Panc1 (cell line): ENCODE measurements at regions not wholly inside any gene's neighbourhood (a gene's known extent, or its start where the extent isn't known, plus 50 kb on each side); places are given as distances from the start of the nearest gene placed in this dataset.

Experiments used
- ATAC-seq: fragments of 200-7000 bp; cut with Tn5 transposase; 2 replicates; pipeline ENCODE4 v1.9.1; 2020; ENCODE audit warnings: mild to moderate bottlenecking, moderate library complexity
- BruUV-seq: library from RNA; stranded (reverse); fragments of 400-500 nt; replicated peaks from 2 replicates; lab custom pipeline; 2021; lab: Mats Ljungman, UMichigan
- CTCF ChIA-PET: fragments of 300-600 bp; sonication (Branson Sonifier 250); formaldehyde crosslinking; loops from one replicate; lab custom pipeline; 2022; ENCODE audit warnings: antibody characterized with exemption; lab: Charles Lee
- POLR2A ChIA-PET: fragments of 300-600 bp; sonication (Branson Sonifier 250); formaldehyde crosslinking; loops from one replicate; lab custom pipeline; 2022; ENCODE audit warnings: antibody characterized with exemption; lab: Charles Lee
- DNase-seq: peaks from one replicate; pipeline ENCODE4 v3.0.0-alpha.2; 2010; ENCODE audit warnings: low read depth, low spot score
- H3K27ac ChIP-seq: 2 replicates; pipeline ENCODE4 v1.5.1; 2011; ENCODE audit warnings: mild to moderate bottlenecking, low read length, inconsistent platforms
- H3K27me3 ChIP-seq: fragments of 200-500 bp; sonication (Bioruptor generic); 2 replicates; pipeline ENCODE4 v1.6.0; 2014; ENCODE audit warnings: low read length, inconsistent platforms; ENCODE audit not compliant: control insufficient read depth, insufficient read depth
- H3K36me3 ChIP-seq: fragments of 200-500 bp; sonication (Bioruptor generic); 2 replicates; pipeline ENCODE4 v1.5.1; 2014; ENCODE audit warnings: inconsistent platforms, mild to moderate bottlenecking, low read length, moderate library complexity; ENCODE audit not compliant: control insufficient read depth, insufficient read depth
- H3K4me1 ChIP-seq: 2 replicates; pipeline ENCODE4 v1.5.1; 2011; ENCODE audit warnings: inconsistent platforms, mild to moderate bottlenecking, low read length, moderate library complexity; ENCODE audit not compliant: control insufficient read depth, insufficient read depth
- H3K4me3 ChIP-seq, 2 experiments: 2 replicates each; pipeline ENCODE4 v1.5.1; 2011 to 2012; ENCODE audit warnings: low read depth in 2 of 2, low read length in 2 of 2, mild to moderate bottlenecking in 2 of 2, inconsistent platforms in 1 of 2, moderate library complexity in 1 of 2
- H3K9me3 ChIP-seq: fragments of 200-500 bp; sonication (Bioruptor generic); 2 replicates; pipeline ENCODE4 v1.5.1; 2014; ENCODE audit warnings: low read depth, mild to moderate bottlenecking, inconsistent platforms, low read length, moderate library complexity; ENCODE audit not compliant: control insufficient read depth, insufficient read depth
- POLR2AphosphoS5 ChIP-seq: IDR thresholded peaks from 2 replicates; pipeline ENCODE4 v1.6.1; 2012; ENCODE audit warnings: mild to moderate bottlenecking, low read depth, low read length, moderate library complexity
- REST ChIP-seq, 2 experiments: IDR thresholded peaks; 2 replicates each; pipeline ENCODE4 v1.6.1; 2011 to 2012; ENCODE audit warnings: low read depth in 2 of 2, control low read depth in 1 of 2, low read length in 1 of 2, mild to moderate bottlenecking in 1 of 2, moderate library complexity in 1 of 2; ENCODE audit not compliant: insufficient read depth in 1 of 2
- SIN3A ChIP-seq: IDR thresholded peaks from 2 replicates; pipeline ENCODE4 v1.6.1; 2012; ENCODE audit warnings: low read depth, mild to moderate bottlenecking, low read length, moderate library complexity, borderline replicate concordance; ENCODE audit not compliant: insufficient read depth
- TCF7L2 ChIP-seq: IDR thresholded peaks from 2 replicates; pipeline ENCODE4 v1.6.1; 2011; ENCODE audit warnings: mild to moderate bottlenecking, low read depth, low read length, inconsistent platforms
- in situ Hi-C: cut with HindIII; loops from 2 replicates; pipeline ENCODE4 v1.10.0; 2016; ENCODE audit warnings: low sequenced_read_pairs, low pct_unique_long_range_greater_than_20kb
- intact Hi-C: fragments of 100-400 bp; cut with micrococcal nuclease; formaldehyde crosslinking; loops from one replicate; pipeline ENCODE4 v1.10.0; 2022; ENCODE audit not compliant: unreplicated experiment
- TF ChIP-seq, protein P1 (sequence below): fragments of 450-650 bp; IDR thresholded peaks from 2 replicates; pipeline ENCODE4 v1.5.1; 2017; ENCODE audit warnings: mild to moderate bottlenecking

- no TSS peak for BruUV-seq
- in situ Hi-C loops (no loop called here), intact Hi-C loops (no loop called here)
- DNase-seq: no peak
- ChIA-PET POLR2A (no interaction called here), CTCF (no interaction called here)
- Histone ChIP-seq H3K27ac (no peak overlapping the region), H3K36me3 (no peaks in the 10 kb centered on the region), H3K9me3 (no peaks in the 10 kb centered on the region), H3K27me3 (no peaks in the 10 kb centered on the region), H3K4me3 (no peak overlapping the region), H3K4me1 (no peaks in the 10 kb centered on the region)
- no peak for ATAC-seq
- TF ChIP-seq TCF7L2 (no peak), SIN3A (no peak), REST (IDR thresholded peaks at IDR 0.05; ENCODE audit: insufficient read depth in 1 of 2, low read depth in 2 of 2, low read length in 1 of 2) (no peak), POLR2AphosphoS5 (no peak)
- TF ChIP-seq, protein P1, sequence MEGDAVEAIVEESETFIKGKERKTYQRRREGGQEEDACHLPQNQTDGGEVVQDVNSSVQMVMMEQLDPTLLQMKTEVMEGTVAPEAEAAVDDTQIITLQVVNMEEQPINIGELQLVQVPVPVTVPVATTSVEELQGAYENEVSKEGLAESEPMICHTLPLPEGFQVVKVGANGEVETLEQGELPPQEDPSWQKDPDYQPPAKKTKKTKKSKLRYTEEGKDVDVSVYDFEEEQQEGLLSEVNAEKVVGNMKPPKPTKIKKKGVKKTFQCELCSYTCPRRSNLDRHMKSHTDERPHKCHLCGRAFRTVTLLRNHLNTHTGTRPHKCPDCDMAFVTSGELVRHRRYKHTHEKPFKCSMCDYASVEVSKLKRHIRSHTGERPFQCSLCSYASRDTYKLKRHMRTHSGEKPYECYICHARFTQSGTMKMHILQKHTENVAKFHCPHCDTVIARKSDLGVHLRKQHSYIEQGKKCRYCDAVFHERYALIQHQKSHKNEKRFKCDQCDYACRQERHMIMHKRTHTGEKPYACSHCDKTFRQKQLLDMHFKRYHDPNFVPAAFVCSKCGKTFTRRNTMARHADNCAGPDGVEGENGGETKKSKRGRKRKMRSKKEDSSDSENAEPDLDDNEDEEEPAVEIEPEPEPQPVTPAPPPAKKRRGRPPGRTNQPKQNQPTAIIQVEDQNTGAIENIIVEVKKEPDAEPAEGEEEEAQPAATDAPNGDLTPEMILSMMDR: no peak
These were observed 1120.8 kb upstream of the TMEFF2 start for GRCh38 chr2:193315428-193316091.

DNA sequence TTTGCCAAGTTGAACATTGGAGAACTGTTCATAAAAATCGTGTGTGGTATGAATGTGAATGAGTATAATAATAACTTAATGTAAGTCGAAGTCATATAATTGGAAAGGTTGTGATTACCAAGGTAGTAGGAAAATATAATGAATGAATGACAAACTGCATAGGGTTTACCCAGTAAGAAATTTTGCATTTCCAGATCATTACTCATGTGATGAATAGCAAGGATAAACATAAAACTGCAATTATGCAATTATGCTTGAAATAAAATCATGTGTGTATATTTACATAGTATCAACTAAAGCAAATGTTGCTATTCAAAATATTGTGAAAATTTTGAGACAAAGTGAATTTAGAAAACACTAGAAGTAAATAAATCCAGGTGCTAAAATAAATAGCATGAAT lies 1108.7 kb upstream of the TMEFF2 start:
- TF ChIP-seq, protein P1: no peak
- TF ChIP-seq POLR2AphosphoS5 (no peak), REST (IDR thresholded peaks at IDR 0.05; ENCODE audit: insufficient read depth in 1 of 2, low read depth in 2 of 2, low read length in 1 of 2) (no peak), SIN3A (no peak), TCF7L2 (no peak)
- Histone ChIP-seq H3K9me3 (0 out of 2 replicates have a peak, but pooled peaks cover 4% of the 10 kb centered on the region), H3K27ac (no peak overlapping the region), H3K4me3 (no peak overlapping the region), H3K27me3 (no peaks in the 10 kb centered on the region), H3K36me3 (no peaks in the 10 kb centered on the region), H3K4me1 (no peaks in the 10 kb centered on the region)
- intact Hi-C loops (no loop called here), in situ Hi-C loops (no loop called here)
- no peak for ATAC-seq
- BruUV-seq: no TSS peak
- ChIA-PET POLR2A (no interaction called here), CTCF (no interaction called here)
- no peak for DNase-seq
